Left colon (tissue), 2 donors: ENCODE measurements at regions not wholly inside any gene's neighbourhood (a gene's known extent, or its start where the extent isn't known, plus 50 kb on each side); places are given as distances from the start of the nearest gene placed in this dataset.

ENCODE experiments used
- ATAC-seq: fragments of 200-7000 bp; cut with Tn5 transposase; one replicate; pipeline ENCODE4 v1.9.1; 2020; ENCODE audit warnings: mild to moderate bottlenecking, moderate library complexity
- DNase-seq, 2 donors: peaks; one replicate each; pipeline ENCODE4 v3.0.0-alpha.2; 2020
- intact Hi-C, 2 donors: fragments of 100-400 bp; cut with DNase I in 1 of 2; cut with micrococcal nuclease in 1 of 2; formaldehyde crosslinking; loops; one replicate each; pipeline versions ENCODE4 v1.11.2 to v1.14.0; 2022; cut with DNase I, micrococcal nuclease
- donor health status: DM: no; HTN: no; CAD: no.
- donor health status: DM: yes; HTN: yes; CAD: no.

DNA sequence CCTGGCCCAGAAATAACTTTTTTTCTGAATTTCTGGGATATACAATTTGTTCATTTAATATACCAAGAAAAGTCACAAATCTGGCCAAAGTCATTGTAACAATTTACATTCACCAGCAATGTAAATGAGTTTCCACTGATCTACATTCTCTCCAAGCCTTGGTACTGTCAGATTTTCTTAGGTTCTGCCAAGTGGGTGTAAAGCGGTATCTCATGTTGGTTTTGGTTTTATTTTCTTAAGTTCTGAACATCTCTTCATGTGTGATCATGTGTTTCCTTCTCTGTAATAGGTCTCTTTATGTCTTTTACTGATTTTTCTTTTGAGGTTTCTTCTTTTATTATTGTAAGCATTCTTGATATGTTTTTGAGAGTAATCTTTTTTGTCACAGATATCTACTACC is 235.6 kb upstream of the COL8A1 start:
- DNase-seq (no peak), ATAC-seq (no peak)
- intact Hi-C loops = no loop called here

DNA sequence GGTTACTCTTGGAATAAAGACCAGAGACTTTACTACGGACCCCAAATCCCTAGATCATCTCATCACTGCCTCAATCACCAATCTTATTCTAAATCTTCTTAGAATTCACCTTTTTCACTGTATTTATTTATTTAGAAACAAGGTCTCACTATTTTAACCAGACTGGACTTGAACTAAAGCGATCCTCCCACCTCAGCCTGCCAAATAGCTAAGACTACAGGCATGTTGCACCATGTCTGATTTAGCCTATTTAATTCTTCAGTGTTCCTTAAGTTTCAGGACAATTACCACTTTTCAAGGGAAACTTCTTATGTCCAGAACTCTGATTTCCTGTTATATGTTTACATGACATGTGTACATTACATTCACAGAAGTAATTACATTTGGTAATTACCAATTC is 238.0 kb upstream of the COL8A1 start:
- intact Hi-C loops = no loop called here
- ATAC-seq (no peak), DNase-seq (no peak)

DNA sequence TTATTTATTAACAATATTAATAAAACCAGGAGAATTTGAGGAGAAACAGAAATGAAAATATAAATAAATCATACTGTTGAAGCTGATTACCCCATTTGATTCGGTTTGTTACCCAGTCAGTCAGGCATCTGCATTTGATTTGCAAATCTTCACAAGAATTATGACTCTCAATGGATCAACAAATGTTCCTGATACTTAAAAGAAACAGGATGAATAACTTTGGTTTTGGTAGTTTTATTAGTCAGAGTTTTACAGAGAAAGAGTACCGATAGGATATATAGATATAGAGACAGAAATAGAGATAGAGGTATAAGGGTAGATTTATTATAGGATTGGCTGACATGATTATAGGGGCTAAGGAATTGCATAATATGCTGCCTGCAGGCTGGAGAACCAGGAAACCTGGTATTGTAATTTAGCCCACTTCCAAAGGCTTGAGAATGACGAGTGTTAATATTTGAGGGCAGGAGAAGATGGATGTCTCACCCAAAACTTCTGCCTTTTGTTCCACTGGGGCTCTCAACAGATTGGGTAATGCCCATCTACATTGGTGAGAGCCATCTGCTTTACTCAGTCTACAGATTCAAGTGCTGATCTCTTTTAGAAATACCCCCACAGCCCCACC is 241.6 kb upstream of the COL8A1 start:
- DNase-seq (no peak), ATAC-seq (no peak)
- intact Hi-C loops = no loop called here

DNA sequence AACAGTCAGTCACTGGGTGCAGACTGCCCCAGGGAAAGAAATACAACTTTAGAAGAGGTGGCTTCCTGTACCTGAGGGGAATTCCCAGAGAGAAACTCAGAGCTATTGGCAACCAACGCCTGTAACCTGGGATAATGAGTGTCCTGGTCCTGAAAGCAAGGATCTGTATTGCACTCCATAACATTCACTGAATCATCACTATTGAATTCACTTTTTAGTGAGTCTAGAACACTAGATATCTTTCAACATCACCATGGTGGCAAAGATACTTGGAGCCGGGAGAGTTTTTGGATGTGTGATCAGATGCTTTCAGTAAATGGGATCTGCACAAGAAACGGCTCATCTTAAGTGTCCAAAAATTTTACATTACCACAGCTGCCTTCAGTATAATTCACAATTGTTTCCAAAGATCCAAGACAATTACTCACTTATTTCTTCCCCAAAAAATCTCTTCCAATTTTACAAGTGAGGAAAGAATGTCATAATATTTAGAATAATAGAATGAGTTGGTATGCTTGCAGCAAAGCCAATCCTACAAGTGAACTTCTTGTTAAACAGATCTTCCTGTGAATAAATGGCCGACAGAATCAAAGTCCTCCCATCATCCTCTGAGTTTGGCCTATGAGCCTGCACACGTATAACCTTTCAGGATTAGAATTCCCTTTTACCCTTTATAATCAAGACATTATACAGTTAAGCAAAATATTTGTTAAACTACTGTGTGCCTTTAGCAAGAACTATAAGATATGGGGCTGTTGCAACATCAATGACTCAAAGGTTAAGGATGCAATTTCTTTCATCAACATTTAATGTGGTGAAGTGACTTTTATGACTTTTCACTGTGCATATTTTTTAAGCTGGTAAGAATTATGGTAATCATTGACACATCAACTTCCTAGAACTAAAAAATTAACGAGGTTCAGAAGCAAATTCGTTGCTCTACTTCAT is 243.3 kb upstream of the COL8A1 start:
- ATAC-seq = no peak
- intact Hi-C loops = no loop called here
- DNase-seq = no peak

DNA sequence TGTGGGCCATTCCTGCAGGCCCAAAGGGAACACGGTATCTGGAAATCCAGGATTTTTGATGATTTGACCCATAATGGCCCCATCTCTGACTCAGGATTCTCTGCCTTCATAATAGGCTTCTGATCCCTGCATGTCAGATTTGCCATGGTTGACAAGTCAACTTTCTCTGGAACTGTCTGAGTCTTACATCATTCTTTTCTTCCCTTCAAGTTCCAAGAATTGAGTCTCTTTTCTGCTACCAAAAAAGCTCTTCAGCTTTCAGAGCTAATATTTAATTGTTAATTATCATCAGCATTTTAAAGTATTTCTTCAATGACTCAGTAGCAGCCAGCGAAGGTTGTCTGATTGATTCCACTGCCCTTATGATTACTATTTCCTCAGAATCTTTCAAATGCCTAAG is 244.4 kb upstream of the COL8A1 start:
- intact Hi-C loops = no loop called here
- ATAC-seq = no peak
- DNase-seq = no peak

DNA sequence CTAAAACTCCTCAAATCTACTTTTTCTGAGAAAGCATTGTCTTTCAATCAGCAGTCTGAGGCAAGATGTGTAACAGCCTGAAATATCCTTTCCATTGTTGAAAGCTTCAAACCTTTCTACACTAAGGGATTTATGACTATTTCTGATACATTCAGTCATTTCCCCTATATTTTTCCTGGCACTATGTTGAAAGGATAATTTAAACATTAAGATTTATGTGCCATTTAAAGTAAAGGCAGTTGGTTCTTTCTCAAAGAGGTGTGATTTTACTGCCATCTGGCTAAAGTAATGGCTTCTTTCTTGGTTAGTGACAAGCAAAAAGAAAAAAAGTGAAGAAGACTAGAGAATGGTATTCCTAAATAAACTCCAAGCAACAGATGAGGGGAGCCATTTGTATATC is 249.6 kb upstream of the COL8A1 start:
- DNase-seq = no peak
- intact Hi-C loops = no loop called here
- ATAC-seq = no peak

DNA sequence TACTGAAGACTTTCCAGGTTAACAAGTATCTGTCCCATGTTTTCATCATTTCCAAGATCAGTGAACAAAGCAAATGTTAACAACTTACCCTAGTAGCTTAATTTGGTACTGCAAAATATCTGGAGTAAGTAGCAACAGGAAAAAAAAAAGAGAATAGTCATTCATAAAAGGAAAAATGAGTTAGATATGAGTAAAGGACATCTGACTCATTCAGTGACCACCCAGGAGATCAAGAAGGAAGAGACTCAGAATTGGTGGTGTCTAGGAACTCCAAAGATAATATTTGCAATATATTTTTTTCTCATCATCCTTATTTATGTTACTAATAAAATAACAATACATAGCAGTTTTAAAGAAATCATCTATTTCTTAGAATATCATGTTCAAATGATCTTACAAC is 253.8 kb upstream of the COL8A1 start:
- intact Hi-C loops = no loop called here
- ATAC-seq (no peak), DNase-seq (no peak)

DNA sequence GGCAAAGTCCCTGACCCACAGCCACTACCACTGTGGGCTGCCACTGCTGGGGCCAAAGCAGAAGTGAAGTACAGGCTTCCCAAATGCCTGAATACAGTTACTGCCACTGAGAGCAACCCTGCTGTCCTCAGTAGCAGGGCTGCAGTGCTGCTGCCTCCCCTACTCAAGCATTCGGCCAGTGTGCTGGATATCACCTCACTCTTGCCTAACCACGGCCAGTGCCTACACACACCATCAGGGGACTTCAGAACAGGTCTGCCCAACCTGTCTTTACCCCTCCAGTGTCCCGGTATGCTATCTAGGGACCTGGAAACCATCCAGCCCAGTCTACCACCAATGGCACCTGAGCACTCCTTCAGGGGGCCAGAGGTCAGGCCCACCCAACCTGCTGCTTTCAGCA is 261.5 kb upstream of the COL8A1 start:
- intact Hi-C loops = no loop called here
- ATAC-seq (no peak), DNase-seq (no peak)

DNA sequence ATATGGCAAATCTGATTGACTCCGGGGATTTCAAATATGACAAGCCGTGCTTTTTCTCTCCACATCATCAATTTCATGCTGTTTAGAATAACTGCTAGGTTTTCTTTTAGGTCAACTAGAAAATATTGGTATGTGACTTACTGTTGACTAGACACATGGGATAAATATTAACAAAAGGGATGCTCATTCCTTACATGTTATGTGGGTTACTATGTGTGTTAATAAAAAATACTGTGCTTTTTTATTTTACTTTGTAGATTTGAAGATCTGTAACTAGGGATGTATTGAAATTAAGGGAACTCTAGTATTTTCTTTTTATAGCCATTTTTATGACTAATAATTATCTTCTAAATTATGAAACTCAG is 264.6 kb upstream of the COL8A1 start:
- ATAC-seq = no peak
- DNase-seq = no peak
- intact Hi-C loops = no loop called here

DNA sequence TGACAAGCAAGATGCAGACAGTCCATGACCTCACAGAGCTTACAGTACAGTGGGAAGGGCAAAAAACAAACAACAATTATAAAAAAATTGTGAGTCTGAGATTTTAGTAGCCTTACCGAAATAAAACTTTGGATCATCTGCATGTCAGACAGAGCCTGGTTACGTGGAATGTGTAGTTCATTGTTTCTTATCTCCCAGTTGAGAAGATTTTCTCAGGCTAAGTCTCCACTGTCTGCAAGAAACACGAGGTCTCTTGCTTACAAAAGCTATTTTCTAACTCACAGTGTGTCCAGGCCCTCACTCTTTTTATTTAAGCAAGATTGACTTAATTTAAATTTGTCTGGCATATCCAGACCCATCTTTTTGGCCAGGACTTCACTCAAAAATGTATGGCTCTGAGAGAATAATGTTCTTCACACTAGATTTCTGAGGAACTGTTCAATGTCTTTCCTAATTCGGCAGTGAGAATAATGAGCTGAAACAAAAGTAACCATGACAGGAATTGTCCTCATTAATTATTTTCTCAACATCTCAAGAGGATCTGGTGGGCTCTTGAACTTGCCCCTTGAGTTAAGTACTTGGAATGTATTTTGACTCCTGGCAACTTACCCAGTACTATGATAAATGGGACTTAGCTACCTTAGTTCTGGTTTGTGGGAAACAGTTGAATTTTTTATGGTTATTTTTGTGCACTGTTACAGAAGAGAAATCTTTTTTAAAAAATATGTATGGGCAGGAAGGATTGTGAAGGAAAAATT is 265.1 kb upstream of the COL8A1 start:
- ATAC-seq = no peak
- no peak for DNase-seq
- intact Hi-C loops = no loop called here

DNA sequence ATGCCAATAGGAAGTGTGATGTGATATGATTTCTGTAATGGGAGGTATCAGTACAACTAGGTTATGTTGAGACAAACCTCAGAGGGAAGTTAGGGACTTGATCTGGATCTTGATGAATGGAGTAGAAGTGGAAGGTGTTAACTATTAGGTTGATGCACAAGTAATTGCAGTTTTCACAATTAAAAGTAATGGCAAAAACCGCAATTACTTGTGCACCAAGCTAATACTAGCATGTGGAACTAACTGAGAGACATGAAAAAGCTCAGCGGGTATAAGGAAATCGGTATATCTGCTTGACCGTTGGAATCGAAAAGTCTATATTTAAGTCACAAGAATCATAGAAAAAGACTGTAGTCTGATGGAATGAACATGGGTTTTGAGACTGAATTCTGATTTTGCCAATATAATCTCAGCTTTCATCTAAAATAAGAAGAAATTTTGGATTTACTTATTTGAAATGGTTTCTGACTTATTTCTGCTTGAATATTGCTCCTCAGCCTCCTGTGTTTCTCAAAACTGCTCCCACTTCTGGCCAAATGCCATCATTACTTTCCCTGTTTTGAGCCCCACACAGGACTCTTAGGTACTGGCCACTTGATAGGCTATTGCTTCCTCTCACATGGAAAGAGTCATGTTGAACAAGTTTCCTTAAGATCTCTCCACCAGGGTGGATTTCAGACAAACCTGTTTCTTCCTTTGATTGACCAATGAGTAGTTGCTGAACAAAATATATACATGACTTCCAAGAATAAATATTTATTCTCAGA is 271.5 kb upstream of the COL8A1 start:
- intact Hi-C loops = no loop called here
- ATAC-seq (no peak), DNase-seq (no peak)

DNA sequence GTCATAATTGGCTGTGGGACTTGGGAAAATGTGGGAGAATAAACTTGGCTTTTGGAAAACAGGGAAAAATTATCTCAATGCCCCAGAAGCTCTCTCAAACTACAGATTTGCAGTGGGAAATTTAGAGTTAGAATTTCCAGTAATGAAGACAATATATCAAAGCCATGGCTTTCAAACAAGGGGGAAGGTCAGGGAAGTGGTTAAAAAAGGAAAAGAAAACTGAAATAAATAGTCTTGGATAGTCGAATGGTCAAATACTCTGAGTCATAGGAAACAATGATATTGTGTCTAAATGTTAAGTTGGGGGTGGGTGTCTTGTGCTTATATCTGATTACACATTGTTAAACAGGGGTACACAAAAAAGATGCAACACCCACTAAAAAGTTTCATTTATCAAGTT is 272.4 kb upstream of the COL8A1 start:
- ATAC-seq = no peak
- intact Hi-C loops = no loop called here
- no peak for DNase-seq

DNA sequence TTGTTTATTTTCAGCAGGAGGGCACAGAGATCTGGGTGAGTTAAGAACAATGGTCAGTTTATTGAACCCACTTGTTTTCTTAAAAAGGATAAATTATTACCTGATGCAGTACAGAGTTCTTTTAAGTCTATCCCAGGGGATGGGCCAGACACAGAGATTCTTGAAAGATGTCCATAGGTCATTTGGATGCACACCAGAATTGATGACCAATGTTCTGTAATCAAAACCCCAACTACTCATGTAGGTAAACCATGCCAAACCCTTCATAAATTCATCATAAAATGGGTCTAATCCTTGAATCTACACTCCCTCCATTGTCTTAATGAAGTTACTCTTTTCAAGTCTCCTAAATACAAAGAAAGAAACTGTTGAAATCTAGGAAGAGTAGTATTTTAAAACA is 273.0 kb upstream of the COL8A1 start:
- intact Hi-C loops = no loop called here
- ATAC-seq (no peak), DNase-seq (no peak)

DNA sequence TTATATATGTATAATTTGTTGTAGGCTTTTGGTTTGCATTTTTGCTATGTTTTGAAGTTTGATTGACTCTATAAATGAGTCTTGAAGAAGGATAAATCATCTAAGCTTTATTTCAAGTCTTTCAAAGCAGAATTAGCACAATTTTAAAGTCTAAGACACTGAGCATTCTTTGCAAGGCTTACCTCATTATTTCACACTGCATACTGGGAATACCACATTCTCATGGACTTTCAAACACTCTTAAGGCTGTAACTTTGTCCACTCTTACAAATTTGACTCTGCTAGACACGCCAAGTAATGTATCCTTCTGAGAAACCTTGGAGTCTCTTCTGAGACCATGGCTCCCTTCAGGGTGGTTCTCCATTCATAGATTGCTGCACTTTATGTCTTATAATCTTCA is 281.3 kb upstream of the COL8A1 start:
- intact Hi-C loops = no loop called here
- ATAC-seq = no peak
- DNase-seq = no peak

DNA sequence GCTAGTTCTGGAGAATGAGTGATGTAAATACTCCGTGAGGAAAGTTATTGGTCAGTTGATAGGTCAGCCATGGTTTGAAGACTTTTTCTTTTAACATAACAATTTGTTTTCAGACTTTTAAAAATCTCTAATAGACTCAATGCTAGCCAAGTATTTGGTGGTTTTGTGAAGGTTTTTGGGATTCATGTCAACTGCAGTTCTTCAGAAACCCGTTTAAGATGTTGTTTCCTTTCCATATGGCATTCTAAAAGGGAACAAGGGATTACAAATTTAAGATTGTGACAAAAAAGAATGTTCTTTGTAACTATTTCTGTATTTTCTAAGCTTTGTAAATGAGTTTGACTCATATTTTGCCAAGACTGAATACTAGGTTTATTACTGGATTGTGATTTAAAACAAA is 281.7 kb upstream of the COL8A1 start:
- DNase-seq = no peak
- ATAC-seq = no peak
- intact Hi-C loops = no loop called here

DNA sequence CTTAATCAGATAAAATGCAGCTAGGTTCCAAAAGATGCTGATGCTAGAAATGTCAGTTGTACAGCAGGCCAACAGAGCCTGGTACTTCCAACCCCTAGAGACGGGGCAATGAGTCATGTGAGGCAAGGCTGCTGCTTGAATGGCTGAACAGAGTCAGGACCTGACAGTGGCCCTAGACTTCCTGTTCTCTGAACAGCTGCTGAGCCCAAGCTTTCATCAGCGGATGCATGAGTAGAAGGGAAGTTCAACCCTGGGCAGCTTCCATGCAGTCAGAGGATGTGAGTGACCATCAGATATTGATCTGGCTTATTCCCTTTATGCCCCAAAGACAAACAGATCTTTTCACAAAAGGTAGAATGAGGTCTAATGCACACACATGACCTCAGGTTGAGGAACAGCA is 282.9 kb upstream of the COL8A1 start:
- intact Hi-C loops = no loop called here

DNA sequence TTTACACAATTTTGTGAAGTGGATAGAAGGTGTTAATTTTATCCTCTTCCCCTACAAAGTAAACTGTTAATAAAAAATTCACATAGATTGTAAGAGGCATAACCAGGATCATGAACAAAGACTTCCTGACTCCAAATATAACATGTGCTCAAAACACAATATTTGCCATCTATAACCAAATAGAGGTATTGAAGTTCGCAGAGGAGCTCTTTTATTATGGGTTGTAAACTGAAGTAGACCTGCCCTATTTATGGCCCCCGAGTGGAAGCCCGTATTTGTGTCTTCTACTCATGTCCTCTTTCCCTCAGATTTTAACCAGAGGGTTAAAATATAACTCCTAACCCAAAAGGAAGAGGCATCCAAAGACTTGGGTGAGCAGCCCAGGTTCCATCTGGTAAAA is 285.6 kb upstream of the COL8A1 start:
- peak; percentile 82 for ATAC-seq
- DNase-seq = peak in 1 of 2 donors; percentile 4
- intact Hi-C loops = no loop called here

More for the DNA sequence above, 282.9 kb upstream of the COL8A1 start:
- DNase-seq = no peak
- no peak for ATAC-seq

DNA sequence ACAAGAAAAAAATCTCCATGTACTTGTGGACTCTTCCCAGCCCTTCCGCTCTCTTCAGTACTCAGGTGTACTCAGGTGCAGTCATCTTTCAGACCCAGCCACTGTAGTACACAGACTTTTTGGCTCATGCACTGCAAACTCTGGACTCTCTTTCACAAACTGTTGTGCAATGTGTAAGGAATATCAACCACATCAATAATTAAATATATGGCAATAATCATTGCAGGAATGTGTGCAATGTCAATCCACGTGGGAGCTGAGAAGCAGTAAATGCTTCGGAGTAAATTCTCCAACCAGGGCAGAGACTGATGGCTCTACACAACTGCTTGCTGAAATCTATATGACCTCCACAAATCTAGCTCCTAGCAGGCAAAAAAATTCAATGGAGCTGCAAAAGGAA is 287.3 kb upstream of the COL8A1 start:
- intact Hi-C loops = no loop called here
- ATAC-seq = peak; percentile 82
- DNase-seq = no peak

DNA sequence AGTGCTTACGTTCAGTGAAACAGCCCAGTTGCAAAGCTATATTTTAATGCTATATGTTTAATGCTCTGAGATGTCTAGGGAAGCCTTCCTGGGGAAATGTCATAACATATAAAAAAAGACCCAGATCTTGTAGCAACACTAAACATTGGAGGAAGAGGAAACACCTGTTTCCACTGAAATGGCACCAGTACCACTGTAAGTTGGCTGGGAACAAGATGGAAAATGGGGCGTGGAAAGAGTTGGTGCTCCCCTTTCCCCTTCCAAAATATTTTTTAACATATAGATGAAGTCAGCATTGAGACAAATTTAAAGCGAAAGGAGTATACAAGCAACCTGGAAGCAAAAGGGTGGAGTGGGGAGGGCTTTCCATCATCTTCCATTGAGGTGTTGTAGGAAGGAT is 289.9 kb upstream of the COL8A1 start:
- no peak for ATAC-seq
- no peak for DNase-seq
- intact Hi-C loops = no loop called here
